B cell (primary cell): ENCODE measurements at regions not wholly inside any gene's neighbourhood (a gene's known extent, or its start where the extent isn't known, plus 50 kb on each side); places are given as distances from the start of the nearest gene placed in this dataset.

ENCODE experiments used
- ATAC-seq: fragments of 200-7000 bp; cut with Tn5 transposase; one replicate; pipeline ENCODE4 v1.10.0; 2021; ENCODE audit warnings: low read depth, mild to moderate bottlenecking, moderate number of reproducible peaks, moderate library complexity
- CTCF ChIA-PET: fragments of 350-600 bp; sonication (Branson Sonifier 250); formaldehyde crosslinking; loops from one replicate; lab custom pipeline; 2021; ENCODE audit warnings: antibody characterized with exemption, inconsistent platforms; lab: Charles Lee
- POLR2A ChIA-PET: fragments of 350-600 bp; sonication (Branson Sonifier 250); formaldehyde crosslinking; loops from one replicate; lab custom pipeline; 2021; ENCODE audit warnings: antibody characterized with exemption; lab: Charles Lee
- DNase-seq: peaks from one replicate; pipeline ENCODE4 v3.0.0; 2013
- H2AFZ ChIP-seq: 2 replicates; pipeline ENCODE4 v1.6.1; 2012; ENCODE audit warnings: mild to moderate bottlenecking, low read depth, low read length; ENCODE audit not compliant: insufficient read depth, poor library complexity, severe bottlenecking
- H3K27ac ChIP-seq, 2 donors: 1 replicate in 1 of 2; 2 replicates in 1 of 2; pipeline ENCODE4 v1.5.1; 2012 to 2013; ENCODE audit warnings: low read length in 2 of 2, mild to moderate bottlenecking in 2 of 2, moderate library complexity in 1 of 2
- H3K27me3 ChIP-seq, 4 experiments: fragments of 200-600 bp in 1 of 4; sonication (generic) in 1 of 4; replicated peaks in 1 of 4; 1 replicate in 2 of 4; 2 replicates in 2 of 4; pipeline versions ENCODE4 v1.6.1 to v1.7.0; 2013 to 2016; ENCODE audit warnings: low read length in 3 of 4, mild to moderate bottlenecking in 2 of 4, mixed read lengths in 1 of 4, moderate library complexity in 1 of 4; ENCODE audit not compliant: insufficient read depth in 4 of 4, control insufficient read depth in 3 of 4; ENCODE audit errors: control extremely low read depth in 1 of 4
- H3K36me3 ChIP-seq, 2 experiments: replicated peaks in 1 of 2; 1 replicate in 1 of 2; 2 replicates in 1 of 2; pipeline versions ENCODE4 v1.6.1 to v1.7.1; 2013; ENCODE audit warnings: low read length in 1 of 2; ENCODE audit not compliant: insufficient read depth in 2 of 2, control insufficient read depth in 1 of 2; ENCODE audit errors: control extremely low read depth in 1 of 2, extremely low read depth in 1 of 2
- H3K4me1 ChIP-seq, 2 donors: fragments of 200-600 bp in 1 of 2; sonication (generic) in 1 of 2; 1 replicate in 1 of 2; 2 replicates in 1 of 2; pipeline versions ENCODE4 v1.5.1 to v1.6.1; 2013 to 2017; ENCODE audit warnings: low read length in 2 of 2; ENCODE audit not compliant: control insufficient read depth in 2 of 2, insufficient read depth in 2 of 2
- H3K4me2 ChIP-seq: replicated peaks from 2 replicates; pipeline ENCODE3; 2012; ENCODE audit warnings: mild to moderate bottlenecking, low read depth, low read length; ENCODE audit not compliant: poor library complexity, severe bottlenecking
- H3K4me3 ChIP-seq, 5 experiments: fragments of 200-600 bp in 1 of 5; sonication (generic) in 1 of 5; 1 replicate in 3 of 5; 2 replicates in 2 of 5; pipeline versions ENCODE4 v1.5.1 to v1.7.0; 2011 to 2016; ENCODE audit warnings: low read length in 4 of 5, mild to moderate bottlenecking in 4 of 5, low read depth in 2 of 5, control low read depth in 1 of 5, moderate library complexity in 1 of 5; ENCODE audit not compliant: insufficient read depth in 1 of 5; ENCODE audit errors: control extremely low read depth in 1 of 5, extremely low read depth in 1 of 5
- H3K79me2 ChIP-seq: fragments of 200-600 bp; sonication (generic); one replicate; pipeline ENCODE4 v1.6.0; 2016; ENCODE audit warnings: low read length; ENCODE audit not compliant: control insufficient read depth, insufficient read depth
- H3K9ac ChIP-seq: fragments of 200-600 bp; sonication (generic); 2 replicates; pipeline ENCODE4 v1.6.1; 2017; ENCODE audit warnings: mild to moderate bottlenecking, low read length, moderate library complexity
- H3K9me3 ChIP-seq, 3 donors: one replicate each; pipeline versions ENCODE4 v1.6.1 to v1.7.1; 2013; ENCODE audit warnings: low read length in 2 of 3; ENCODE audit not compliant: control insufficient read depth in 2 of 3, insufficient read depth in 1 of 3; ENCODE audit errors: control extremely low read depth in 1 of 3
- H4K20me1 ChIP-seq: 2 replicates; pipeline ENCODE4 v1.6.0; 2012; ENCODE audit warnings: mild to moderate bottlenecking, low read length; ENCODE audit not compliant: insufficient read depth, control insufficient read depth, poor library complexity, severe bottlenecking
- H3K27ac Mint-ChIP-seq: one replicate; pipeline ENCODE4 v1.8.0; 2021; ENCODE audit warnings: mixed read lengths
- H3K27me3 Mint-ChIP-seq: one replicate; pipeline ENCODE4 v1.8.0; 2021; ENCODE audit warnings: mixed read lengths
- H3K4me1 Mint-ChIP-seq: one replicate; pipeline ENCODE4 v1.8.0; 2021; ENCODE audit warnings: mixed read lengths
- H3K4me3 Mint-ChIP-seq: one replicate; pipeline ENCODE4 v1.8.0; 2021; ENCODE audit warnings: mixed read lengths
- H3K9me3 Mint-ChIP-seq: one replicate; pipeline ENCODE4 v1.8.0; 2022; ENCODE audit warnings: mixed read lengths; ENCODE audit not compliant: insufficient read depth
- EZH2 ChIP-seq: IDR thresholded peaks from 2 replicates; pipeline ENCODE4 v1.6.1; 2012; ENCODE audit warnings: borderline replicate concordance, low read depth, mild to moderate bottlenecking, moderate library complexity, low read length; ENCODE audit not compliant: insufficient read depth, poor library complexity, severe bottlenecking
- WGBS: methylation state at CpG from one replicate; pipeline ENCODE4 v1.1.5; 2013; ENCODE audit warnings: missing lambda C conversion rate; ENCODE audit not compliant: insufficient coverage; 5-methylcytosine and 5-hydroxymethylcytosine counted together
- intact Hi-C: fragments of 100-400 bp; cut with micrococcal nuclease; formaldehyde crosslinking; loops from one replicate; pipeline ENCODE4 v1.10.0; 2022
- TF ChIP-seq, protein P1 (sequence below): fragments of 200-600 bp; IDR thresholded peaks from one replicate; pipeline ENCODE4 v1.8.0; 2022; ENCODE audit warnings: antibody characterized with exemption, mild to moderate bottlenecking

DNA sequence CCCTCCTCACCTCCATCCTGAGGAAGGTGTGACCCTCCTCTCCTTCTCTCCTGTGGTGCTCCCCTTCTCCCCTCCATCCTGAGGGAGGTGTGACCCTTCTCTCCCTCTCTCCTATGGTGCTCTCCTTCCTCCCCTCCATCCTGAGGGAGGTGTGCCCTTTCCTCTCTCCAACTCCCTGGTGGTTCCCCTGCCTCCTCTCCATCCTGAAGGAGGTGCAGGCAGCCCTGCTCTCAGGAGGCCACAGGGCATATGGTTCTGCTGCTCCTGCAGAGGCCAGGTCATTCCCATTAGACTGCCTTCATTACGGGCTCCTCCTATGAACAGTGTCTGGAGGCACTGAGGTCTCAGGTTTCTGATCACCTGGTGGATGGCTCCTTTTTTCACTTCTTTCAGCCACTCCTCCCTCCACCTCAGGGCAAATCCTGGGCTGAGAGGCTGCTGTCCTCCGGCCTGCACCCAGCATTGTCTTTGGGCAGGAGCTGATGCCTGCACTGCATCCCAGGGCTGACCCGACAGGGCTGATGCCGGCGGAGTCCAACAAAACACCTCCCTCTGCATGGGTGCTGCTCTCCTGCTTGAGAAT lies 197.1 kb downstream of the MED10 start:
- Histone ChIP-seq H3K9ac (no peak overlapping the region), H3K27me3 (no peaks in the 10 kb centered on the region), H3K27ac (no peak overlapping the region), H3K4me2 (no peak overlapping the region), H3K36me3 (no peaks in the 10 kb centered on the region), H2AFZ (no peak overlapping the region), H3K79me2 (no peaks in the 10 kb centered on the region), H4K20me1 (no peaks in the 10 kb centered on the region), H3K4me1 (no peaks in the 10 kb centered on the region), H3K9me3 (peaks cover 0 to 6% (median 0%) of the 10 kb centered on the region in 3 donors), H3K4me3 (no peak overlapping the region)
- intact Hi-C loops: no loop called here
- 83% methylated on average over 5 of the region's 5 CpGs for WGBS
- DNase-seq (no peak), ATAC-seq (no peak)
- H3K9me3 Mint-ChIP-seq: no peaks in the 10 kb centered on the region
- no peak for TF ChIP-seq EZH2
- TF ChIP-seq, protein P1, sequence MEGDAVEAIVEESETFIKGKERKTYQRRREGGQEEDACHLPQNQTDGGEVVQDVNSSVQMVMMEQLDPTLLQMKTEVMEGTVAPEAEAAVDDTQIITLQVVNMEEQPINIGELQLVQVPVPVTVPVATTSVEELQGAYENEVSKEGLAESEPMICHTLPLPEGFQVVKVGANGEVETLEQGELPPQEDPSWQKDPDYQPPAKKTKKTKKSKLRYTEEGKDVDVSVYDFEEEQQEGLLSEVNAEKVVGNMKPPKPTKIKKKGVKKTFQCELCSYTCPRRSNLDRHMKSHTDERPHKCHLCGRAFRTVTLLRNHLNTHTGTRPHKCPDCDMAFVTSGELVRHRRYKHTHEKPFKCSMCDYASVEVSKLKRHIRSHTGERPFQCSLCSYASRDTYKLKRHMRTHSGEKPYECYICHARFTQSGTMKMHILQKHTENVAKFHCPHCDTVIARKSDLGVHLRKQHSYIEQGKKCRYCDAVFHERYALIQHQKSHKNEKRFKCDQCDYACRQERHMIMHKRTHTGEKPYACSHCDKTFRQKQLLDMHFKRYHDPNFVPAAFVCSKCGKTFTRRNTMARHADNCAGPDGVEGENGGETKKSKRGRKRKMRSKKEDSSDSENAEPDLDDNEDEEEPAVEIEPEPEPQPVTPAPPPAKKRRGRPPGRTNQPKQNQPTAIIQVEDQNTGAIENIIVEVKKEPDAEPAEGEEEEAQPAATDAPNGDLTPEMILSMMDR: no peak
- H3K4me3 Mint-ChIP-seq: no peak overlapping the region
- peaks cover 17% of the 10 kb centered on the region for H3K27me3 Mint-ChIP-seq
- no peak overlapping the region for H3K27ac Mint-ChIP-seq
- ChIA-PET CTCF (no interaction called here), POLR2A (no interaction called here)
- peaks cover 3% of the 10 kb centered on the region for H3K4me1 Mint-ChIP-seq

DNA sequence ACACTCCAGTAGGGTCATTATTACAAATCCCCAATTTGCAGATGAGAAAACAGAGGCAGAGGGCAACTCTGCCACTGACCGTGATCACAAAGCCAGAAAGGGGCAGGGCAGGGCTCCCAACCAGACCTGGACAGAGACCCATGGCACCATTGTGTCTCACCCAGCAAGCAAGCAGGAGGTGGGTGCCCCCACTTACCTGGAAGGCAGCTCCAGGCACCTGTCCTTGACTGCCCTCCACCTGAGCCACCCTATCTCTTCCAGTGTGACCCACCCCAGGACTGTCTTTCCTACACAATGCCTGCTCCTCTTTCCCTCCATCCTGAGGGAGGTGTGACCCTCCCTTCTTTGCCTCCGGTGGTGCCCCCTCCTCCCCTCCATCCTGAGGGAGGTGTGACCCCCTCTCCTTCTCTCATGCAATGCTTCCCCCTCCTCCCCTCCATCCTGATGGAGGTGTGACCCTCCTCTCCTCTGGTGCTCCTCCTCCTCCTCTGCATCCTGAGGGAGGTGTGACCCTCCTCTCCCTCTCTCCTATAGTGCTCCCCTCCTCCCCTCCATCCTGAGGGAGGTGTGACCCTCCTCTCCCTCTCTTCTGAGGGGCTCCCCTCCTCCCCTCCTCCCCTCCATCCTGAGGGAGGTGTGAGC lies 198.0 kb downstream of the MED10 start:
- no peak overlapping the region for H3K4me3 ChIP-seq
- H3K27me3 Mint-ChIP-seq: peaks cover 14% of the 10 kb centered on the region
- H3K9me3 Mint-ChIP-seq: no peaks in the 10 kb centered on the region
- H3K4me2 ChIP-seq: no peak overlapping the region
- ChIA-PET CTCF (no interaction called here), POLR2A (no interaction called here)
- H3K27ac Mint-ChIP-seq: no peak overlapping the region
- H3K9ac ChIP-seq: no peak overlapping the region
- H3K4me1 Mint-ChIP-seq: peaks cover under 1% of the 10 kb centered on the region
- TF ChIP-seq, protein P1: no peak
- TF ChIP-seq EZH2: no peak
- H3K79me2 ChIP-seq: no peaks in the 10 kb centered on the region
- H2AFZ ChIP-seq: no peak overlapping the region
- no peak overlapping the region for H3K27ac ChIP-seq
- no peaks in the 10 kb centered on the region for H3K36me3 ChIP-seq
- ATAC-seq (no peak), DNase-seq (no peak)
- intact Hi-C loops: no loop called here
- H4K20me1 ChIP-seq: no peaks in the 10 kb centered on the region
- no peaks in the 10 kb centered on the region for H3K4me1 ChIP-seq
- WGBS: 92% methylated on average over 1 of the region's 2 CpGs
- no peak overlapping the region for H3K4me3 Mint-ChIP-seq
- no peaks in the 10 kb centered on the region for H3K27me3 ChIP-seq
- peaks cover 0 to 6% (median 0%) of the 10 kb centered on the region in 3 donors for H3K9me3 ChIP-seq
